ENCODE measurements at regions not wholly inside any gene's neighbourhood (a gene's known extent, or its start where the extent isn't known, plus 50 kb on each side); places are given as distances from the start of the nearest gene placed in this dataset.

GRCh38 chr10:105921348-105921747, 1243.2 kb downstream of the SORCS1 start:
- no peak overlapping the region for H3K27ac ChIP-seq
- H4K20me1 ChIP-seq: no peaks in the 10 kb centered on the region
- H3K9ac ChIP-seq: no peak overlapping the region
- H3K9me3 ChIP-seq (replicated peaks in 1 of 11): peaks cover 0 to 11% (median 4%) of the 10 kb centered on the region in 11 experiments; a peak in 5 of 22 replicates
- peaks cover 0 to 9% (median 7%) of the 10 kb centered on the region in 10 experiments; a peak in 7 of 20 replicates for H3K4me1 ChIP-seq
- no peak for TF ChIP-seq Cebpa-rat (IDR thresholded peaks at IDR 0.05)
- no peaks in the 10 kb centered on the region for H3K27me3 ChIP-seq
- H3K4me3 ChIP-seq: no peak overlapping the region
- H3K36me3 ChIP-seq: no peaks in the 10 kb centered on the region
- no peak overlapping the region for H3K4me2 ChIP-seq

- Histone ChIP-seq H3K27ac (no peak overlapping the region), H3K9ac (no peak overlapping the region), H3K27me3 (no peaks in the 10 kb centered on the region), H3K9me3 (replicated peaks in 1 of 11) (no peaks in the 10 kb centered on the region), H4K20me1 (no peaks in the 10 kb centered on the region), H3K4me2 (no peak overlapping the region), H3K4me3 (no peak overlapping the region), H3K4me1 (no peaks in the 10 kb centered on the region), H3K36me3 (no peaks in the 10 kb centered on the region)
- no peak for TF ChIP-seq Cebpa-rat (IDR thresholded peaks at IDR 0.05)
Observed at GRCh38 chr10:105914432-105914831, 1250.1 kb downstream of the SORCS1 start.

DNA sequence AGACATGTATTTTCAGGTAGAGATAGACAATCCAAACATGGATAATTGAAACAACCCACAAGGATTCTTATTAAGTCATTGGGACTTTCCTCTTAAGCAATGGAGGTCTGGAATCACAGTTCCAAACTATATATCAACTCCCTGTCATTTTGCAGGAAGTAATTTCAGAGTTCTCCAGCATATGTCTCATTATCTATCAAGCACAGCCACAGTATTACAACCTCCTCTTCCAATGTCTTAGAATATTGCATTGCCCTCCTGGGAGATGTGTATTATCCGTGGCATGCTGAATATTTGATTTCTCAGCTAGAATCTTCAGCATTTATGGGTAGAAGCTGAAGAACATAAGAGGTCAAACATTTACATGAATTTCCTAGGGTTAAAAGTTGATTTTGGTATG, 1255.8 kb downstream of the SORCS1 start:
- no peak overlapping the region for H3K27ac ChIP-seq
- TF ChIP-seq Cebpa-rat (IDR thresholded peaks at IDR 0.05): no peak

DNA sequence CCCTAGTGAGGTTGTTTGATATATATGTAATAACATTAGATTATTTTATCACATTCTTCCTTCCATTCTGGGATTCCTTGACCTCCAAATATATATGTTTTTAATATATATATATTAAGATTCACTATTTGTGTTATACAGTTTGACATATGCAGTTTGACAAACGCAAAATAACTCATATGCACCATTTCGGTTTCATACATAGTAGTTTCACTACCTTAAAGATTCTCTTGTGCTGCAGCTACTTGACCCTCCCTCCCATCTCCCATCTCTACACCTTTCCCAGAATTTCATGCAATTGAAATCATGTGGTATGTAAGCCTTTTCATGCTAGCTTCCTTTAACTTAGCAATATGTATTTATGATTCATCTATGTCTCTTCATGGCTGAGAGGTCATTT, 1244.4 kb downstream of the SORCS3 start:
- peaks cover 0 to 10% (median 0%) of the 10 kb centered on the region in 11 experiments; a peak in 6 of 22 replicates for H3K9me3 ChIP-seq (replicated peaks in 1 of 11)
- no peaks in the 10 kb centered on the region for H3K36me3 ChIP-seq
- TF ChIP-seq Cebpa-rat (IDR thresholded peaks at IDR 0.05): no peak
- H3K4me1 ChIP-seq: no peaks in the 10 kb centered on the region
- H3K27me3 ChIP-seq: no peaks in the 10 kb centered on the region
- no peak overlapping the region for H3K9ac ChIP-seq
- H3K4me2 ChIP-seq: no peak overlapping the region
- no peaks in the 10 kb centered on the region for H4K20me1 ChIP-seq
- H3K4me3 ChIP-seq: no peak overlapping the region
- H3K27ac ChIP-seq: no peak overlapping the region

More for the DNA sequence above, 1255.8 kb downstream of the SORCS1 start:
- no peak overlapping the region for H3K4me3 ChIP-seq
- H4K20me1 ChIP-seq: no peaks in the 10 kb centered on the region
- H3K9me3 ChIP-seq (replicated peaks in 1 of 11): no peaks in the 10 kb centered on the region
- no peaks in the 10 kb centered on the region for H3K4me1 ChIP-seq
- H3K36me3 ChIP-seq: no peaks in the 10 kb centered on the region
- H3K27me3 ChIP-seq: no peaks in the 10 kb centered on the region
- no peak overlapping the region for H3K4me2 ChIP-seq
- no peak overlapping the region for H3K9ac ChIP-seq

DNA sequence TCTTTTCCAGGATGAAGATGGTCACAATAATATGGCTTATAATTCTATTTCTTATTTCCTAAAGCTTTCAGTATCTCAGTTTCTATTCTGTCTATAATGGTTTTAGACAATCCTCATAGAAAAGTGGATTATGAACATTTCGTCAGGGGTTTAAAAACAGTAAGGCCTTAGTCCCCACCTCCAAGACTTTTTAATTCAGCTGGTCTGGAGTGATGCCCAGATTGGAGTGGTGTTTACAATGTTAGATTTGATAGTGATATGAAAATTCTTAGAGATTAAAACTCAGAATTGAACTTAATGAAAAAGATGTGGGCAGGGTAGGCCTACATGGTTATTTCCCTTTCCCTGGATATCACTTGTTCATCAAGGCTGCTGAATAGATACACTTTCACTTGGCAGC, 1238.3 kb downstream of the SORCS3 start:
- Histone ChIP-seq H3K27me3 (no peaks in the 10 kb centered on the region), H3K9me3 (replicated peaks in 1 of 11) (no peaks in the 10 kb centered on the region), H3K36me3 (no peaks in the 10 kb centered on the region), H4K20me1 (no peaks in the 10 kb centered on the region), H3K4me3 (no peak overlapping the region), H3K4me2 (no peak overlapping the region), H3K9ac (no peak overlapping the region), H3K27ac (no peak overlapping the region), H3K4me1 (peaks cover 0 to 7% (median 0%) of the 10 kb centered on the region in 10 experiments; a peak in 1 of 20 replicates)
- TF ChIP-seq Cebpa-rat (IDR thresholded peaks at IDR 0.05): no peak

- Histone ChIP-seq H3K36me3 (no peaks in the 10 kb centered on the region), H3K9me3 (replicated peaks in 1 of 11) (peaks cover 9 to 17% (median 14%) of the 10 kb centered on the region in 11 experiments; a peak in 21 of 22 replicates), H3K4me2 (no peak overlapping the region), H3K27ac (no peak overlapping the region), H3K27me3 (no peaks in the 10 kb centered on the region), H3K4me3 (no peak overlapping the region), H3K4me1 (peaks cover 0 to 7% (median 0%) of the 10 kb centered on the region in 10 experiments; a peak in 1 of 20 replicates), H3K9ac (no peak overlapping the region), H4K20me1 (no peaks in the 10 kb centered on the region)
- TF ChIP-seq Cebpa-rat (IDR thresholded peaks at IDR 0.05): no peak
Observed at GRCh38 chr10:105875050-105875449, 1234.0 kb downstream of the SORCS3 start.

GRCh38 chr10:105872665-105873064, 1231.6 kb downstream of the SORCS3 start:
- Histone ChIP-seq H4K20me1 (no peaks in the 10 kb centered on the region), H3K27ac (no peak overlapping the region), H3K4me1 (peaks cover 0 to 7% (median 0%) of the 10 kb centered on the region in 10 experiments; a peak in 1 of 20 replicates), H3K9me3 (replicated peaks in 1 of 11) (peaks cover 9 to 17% (median 14%) of the 10 kb centered on the region in 11 experiments; a peak in 21 of 22 replicates), H3K27me3 (no peaks in the 10 kb centered on the region), H3K4me2 (no peak overlapping the region), H3K4me3 (no peak overlapping the region), H3K36me3 (no peaks in the 10 kb centered on the region), H3K9ac (no peak overlapping the region)
- no peak for TF ChIP-seq Cebpa-rat (IDR thresholded peaks at IDR 0.05)

- no peak for TF ChIP-seq Cebpa-rat (IDR thresholded peaks at IDR 0.05)
- peaks cover 9 to 17% (median 14%) of the 10 kb centered on the region in 11 experiments; a peak in 21 of 22 replicates for H3K9me3 ChIP-seq (replicated peaks in 1 of 11)
Observed at GRCh38 chr10:105868935-105869334, 1227.8 kb downstream of the SORCS3 start.

GRCh38 chr10:105864854-105865253, 1223.8 kb downstream of the SORCS3 start:
- H3K27me3 ChIP-seq: no peaks in the 10 kb centered on the region
- no peaks in the 10 kb centered on the region for H3K9me3 ChIP-seq (replicated peaks in 1 of 11)
- no peak for TF ChIP-seq Cebpa-rat (IDR thresholded peaks at IDR 0.05)
- no peak overlapping the region for H3K9ac ChIP-seq
- no peak overlapping the region for H3K4me2 ChIP-seq
- H4K20me1 ChIP-seq: no peaks in the 10 kb centered on the region
- no peak overlapping the region for H3K27ac ChIP-seq
- no peaks in the 10 kb centered on the region for H3K36me3 ChIP-seq
- H3K4me1 ChIP-seq: no peaks in the 10 kb centered on the region
- no peak overlapping the region for H3K4me3 ChIP-seq

More at GRCh38 chr10:105868935-105869334, 1227.8 kb downstream of the SORCS3 start:
- H3K27ac ChIP-seq: no peak overlapping the region
- H3K27me3 ChIP-seq: no peaks in the 10 kb centered on the region
- no peaks in the 10 kb centered on the region for H3K36me3 ChIP-seq
- H3K4me1 ChIP-seq: no peaks in the 10 kb centered on the region
- H4K20me1 ChIP-seq: no peaks in the 10 kb centered on the region
- no peak overlapping the region for H3K4me2 ChIP-seq
- no peak overlapping the region for H3K4me3 ChIP-seq
- H3K9ac ChIP-seq: no peak overlapping the region
